H1 (cell line): ENCODE measurements at regions not wholly inside any gene's neighbourhood (a gene's known extent, or its start where the extent isn't known, plus 50 kb on each side); places are given as distances from the start of the nearest gene placed in this dataset.

Source experiments
- CTCF ChIA-PET: fragments of 300-600 bp; sonication (Branson Sonifier 250); formaldehyde crosslinking; loops from one replicate; lab custom pipeline; 2021; ENCODE audit not compliant: partially characterized antibody; lab: Charles Lee
- POLR2A ChIA-PET: fragments of 300-600 bp; sonication (Branson Sonifier 250); formaldehyde crosslinking; loops from one replicate; lab custom pipeline; 2021; ENCODE audit warnings: inconsistent platforms; ENCODE audit not compliant: partially characterized antibody; lab: Charles Lee
- DNase-seq, 2 experiments: peaks; one replicate each; pipeline versions ENCODE4 v3.0.0 to v3.0.0-alpha.2; 2010 to 2022; ENCODE audit warnings: low spot score in 2 of 2, low read depth in 1 of 2, mixed read lengths in 1 of 2
- FAIRE-seq: peaks from 2 replicates; lab custom pipeline; 2011; peaks lifted over from hg19 to GRCh38; lab: Jason Lieb, UNC
- H2AFZ ChIP-seq: 2 replicates; pipeline ENCODE4 v1.8.1; 2012; ENCODE audit warnings: low read length, inconsistent platforms
- H2AK5ac ChIP-seq: 2 replicates; pipeline ENCODE4 v1.6.1; 2013; ENCODE audit warnings: low read depth, low read length
- H2BK120ac ChIP-seq: replicated peaks from 2 replicates; pipeline ENCODE3; 2013; ENCODE audit warnings: low read depth, low read length, inconsistent platforms
- H2BK12ac ChIP-seq: 2 replicates; pipeline ENCODE4 v1.6.1; 2013; ENCODE audit warnings: low read depth, low read length
- H2BK15ac ChIP-seq: 2 replicates; pipeline ENCODE4 v1.6.1; 2013; ENCODE audit warnings: low read length
- H2BK20ac ChIP-seq: 2 replicates; pipeline ENCODE4 v1.6.1; 2013; ENCODE audit warnings: low read length
- H2BK5ac ChIP-seq: 2 replicates; pipeline ENCODE4 v1.6.1; 2013; ENCODE audit warnings: low read depth, low read length
- H3K14ac ChIP-seq: 2 replicates; pipeline ENCODE4 v1.6.1; 2013; ENCODE audit warnings: inconsistent platforms; ENCODE audit not compliant: insufficient read length
- H3K18ac ChIP-seq: 2 replicates; pipeline ENCODE4 v1.6.1; 2013; ENCODE audit warnings: low read length; ENCODE audit errors: extremely low read depth
- H3K23ac ChIP-seq: 2 replicates; pipeline ENCODE4 v1.6.1; 2013; ENCODE audit warnings: inconsistent platforms; ENCODE audit not compliant: insufficient read length
- H3K23me2 ChIP-seq: 2 replicates; pipeline ENCODE4 v1.6.1; 2013; ENCODE audit warnings: low read depth, low read length
- H3K27ac ChIP-seq: 2 replicates; pipeline ENCODE4 v1.6.1; 2011; ENCODE audit warnings: low read depth, low read length, inconsistent platforms
- H3K27me3 ChIP-seq, 4 experiments: replicated peaks in 1 of 4; 1 replicate in 1 of 4; 2 replicates in 3 of 4; pipeline versions ENCODE4 v1.6.1 to v1.8.1; 2011 to 2013; ENCODE audit warnings: low read length in 3 of 4, mild to moderate bottlenecking in 3 of 4, inconsistent platforms in 2 of 4, mixed read lengths in 2 of 4, moderate library complexity in 1 of 4; ENCODE audit not compliant: control insufficient read depth in 3 of 4, insufficient read depth in 3 of 4; ENCODE audit errors: extremely low read depth in 1 of 4
- H3K36me3 ChIP-seq, 4 experiments: 2 replicates each; pipeline versions ENCODE4 v1.6.1 to v1.8.1; 2011 to 2013; ENCODE audit warnings: mild to moderate bottlenecking in 4 of 4, low read length in 3 of 4, moderate library complexity in 2 of 4, control low read depth in 1 of 4, inconsistent platforms in 1 of 4; ENCODE audit not compliant: insufficient read depth in 4 of 4, control insufficient read depth in 2 of 4
- H3K4ac ChIP-seq: replicated peaks from 2 replicates; pipeline ENCODE3; 2013; ENCODE audit warnings: low read length, low read depth, mixed read lengths, inconsistent platforms; ENCODE audit not compliant: insufficient read length
- H3K4me1 ChIP-seq, 4 experiments: replicated peaks in 1 of 4; 1 replicate in 1 of 4; 2 replicates in 3 of 4; pipeline versions ENCODE4 v1.6.1 to v1.8.1; 2011 to 2013; ENCODE audit warnings: low read length in 3 of 4, inconsistent platforms in 2 of 4, mixed read lengths in 1 of 4; ENCODE audit not compliant: insufficient read depth in 4 of 4, control insufficient read depth in 3 of 4
- H3K4me2 ChIP-seq, 2 experiments: 2 replicates each; pipeline versions ENCODE4 v1.6.1 to v1.8.1; 2011 to 2013; ENCODE audit warnings: low read depth in 2 of 2, low read length in 2 of 2, control low read depth in 1 of 2, inconsistent platforms in 1 of 2, mild to moderate bottlenecking in 1 of 2; ENCODE audit not compliant: insufficient read depth in 1 of 2
- H3K4me3 ChIP-seq, 4 experiments: fragments of 200-600, 300-600 bp in 1 of 4; sonication (generic), shearing (Covaris generic), sonication (Bioruptor Twin) in 1 of 4; 2 replicates each; pipeline versions ENCODE4 v1.5.1 to v1.8.1; 2011 to 2016; ENCODE audit warnings: low read length in 4 of 4, low read depth in 3 of 4, control low read depth in 2 of 4, inconsistent platforms in 2 of 4, mild to moderate bottlenecking in 2 of 4, mixed read lengths in 1 of 4, moderate library complexity in 1 of 4; ENCODE audit not compliant: insufficient read depth in 2 of 4; ENCODE audit errors: extremely low read depth in 1 of 4
- H3K56ac ChIP-seq: replicated peaks from 2 replicates; pipeline ENCODE3; 2013; ENCODE audit warnings: low read depth, mild to moderate bottlenecking, mixed read lengths, low read length, inconsistent platforms; ENCODE audit not compliant: insufficient read length
- H3K79me1 ChIP-seq: 2 replicates; pipeline ENCODE4 v1.6.1; 2013; ENCODE audit warnings: low read depth, low read length, control low read depth
- H3K79me2 ChIP-seq, 2 experiments: 2 replicates each; pipeline versions ENCODE4 v1.6.1 to v1.8.1; 2012 to 2013; ENCODE audit warnings: low read length in 2 of 2, mild to moderate bottlenecking in 2 of 2, inconsistent platforms in 1 of 2; ENCODE audit not compliant: insufficient read depth in 2 of 2, control insufficient read depth in 1 of 2
- H3K9ac ChIP-seq, 4 experiments: replicated peaks in 1 of 4; 1 replicate in 1 of 4; 2 replicates in 3 of 4; pipeline versions ENCODE4 v1.6.1 to v1.8.1; 2011 to 2013; ENCODE audit warnings: low read depth in 3 of 4, low read length in 3 of 4, control low read depth in 2 of 4, mild to moderate bottlenecking in 2 of 4, moderate library complexity in 2 of 4, inconsistent platforms in 1 of 4; ENCODE audit errors: extremely low read depth in 1 of 4
- H3K9me3 ChIP-seq, 2 experiments: 2 replicates each; pipeline versions ENCODE4 v1.6.1 to v1.8.1; 2012 to 2013; ENCODE audit warnings: mild to moderate bottlenecking in 2 of 2, moderate library complexity in 2 of 2, control low read depth in 1 of 2, inconsistent platforms in 1 of 2, low read depth in 1 of 2, low read length in 1 of 2, mixed read lengths in 1 of 2; ENCODE audit not compliant: insufficient read depth in 2 of 2
- H4K20me1 ChIP-seq, 2 experiments: replicated peaks in 1 of 2; 2 replicates each; pipeline versions ENCODE3 to v1.8.1; 2011 to 2013; ENCODE audit warnings: inconsistent platforms in 2 of 2, low read length in 2 of 2, mild to moderate bottlenecking in 1 of 2; ENCODE audit not compliant: insufficient read depth in 2 of 2, control insufficient read depth in 1 of 2
- H4K5ac ChIP-seq: 2 replicates; pipeline ENCODE4 v1.6.1; 2013; ENCODE audit warnings: low read length, low read depth, mixed read lengths, inconsistent platforms; ENCODE audit not compliant: insufficient read length
- H4K8ac ChIP-seq: 2 replicates; pipeline ENCODE4 v1.8.0; 2013; ENCODE audit warnings: mild to moderate bottlenecking, moderate library complexity, low read length, inconsistent platforms; ENCODE audit not compliant: insufficient read depth; ENCODE audit errors: extremely low read depth
- H4K91ac ChIP-seq: replicated peaks from 2 replicates; pipeline ENCODE3; 2013; ENCODE audit warnings: low read length, mixed read lengths, inconsistent platforms; ENCODE audit not compliant: insufficient read length
- JUN ChIP-seq: IDR thresholded peaks from 2 replicates; pipeline ENCODE4 v1.6.1; 2011; ENCODE audit warnings: low read depth, mild to moderate bottlenecking, improper control_type of control experiment, low read length
- KDM1A ChIP-seq: fragments of 200-600, 300-600 bp; sonication (generic); IDR thresholded peaks from 2 replicates; pipeline ENCODE4 v1.7.1; 2016; ENCODE audit warnings: mild to moderate bottlenecking, low read length, borderline replicate concordance
- YY1 ChIP-seq: IDR thresholded peaks from 2 replicates; pipeline ENCODE4 v1.6.1; 2011; ENCODE audit warnings: low read depth, mild to moderate bottlenecking, low read length
- WGBS, 2 experiments: shearing (Covaris generic) in 1 of 2; methylation state at CpG; one replicate each; pipeline versions ENCODE4 v1.1.6 to v1.1.7; 2013 to 2015; ENCODE audit warnings: low lambda C conversion rate in 2 of 2, mixed read lengths in 2 of 2, inconsistent platforms in 1 of 2, low coverage in 1 of 2, missing lambda C conversion rate in 1 of 2; ENCODE audit not compliant: insufficient replicate concordance in 2 of 2, insufficient coverage in 1 of 2, insufficient read length in 1 of 2; ENCODE audit errors: extremely low coverage in 1 of 2, missing lambda C conversion rate in 1 of 2; 5-methylcytosine and 5-hydroxymethylcytosine counted together

DNA sequence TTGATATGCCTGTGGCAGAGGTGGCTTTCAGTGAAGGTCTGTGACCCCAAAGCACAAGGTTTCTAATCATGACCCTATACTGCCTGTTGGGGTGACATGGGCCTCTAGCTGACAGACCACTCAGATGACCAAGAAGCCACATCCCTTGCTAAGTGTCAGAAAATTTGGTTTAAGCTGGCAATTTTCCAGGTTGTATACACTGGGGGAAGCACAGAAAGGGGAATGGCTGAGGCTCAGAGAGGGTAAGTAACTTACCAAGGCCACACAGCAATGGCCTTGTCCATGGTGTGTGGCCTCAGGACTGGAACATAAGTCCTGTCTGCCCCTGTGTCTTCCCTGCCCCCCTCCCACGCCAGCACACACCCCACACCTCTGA lies 66.9 kb upstream of the PRDM11 start:
- H3K56ac ChIP-seq: no peak overlapping the region
- H4K20me1 ChIP-seq: no peaks in the 10 kb centered on the region
- no peak overlapping the region for H4K8ac ChIP-seq
- no peak for TF ChIP-seq JUN
- no peak for TF ChIP-seq YY1
- peak; percentile 43; the same call in 1 of the 2 replicates for TF ChIP-seq KDM1A
- H2BK20ac ChIP-seq: no peak overlapping the region
- no peak overlapping the region for H2BK5ac ChIP-seq
- no peak overlapping the region for H4K5ac ChIP-seq
- no peak overlapping the region for H2BK120ac ChIP-seq
- no peak overlapping the region for H4K91ac ChIP-seq
- H3K14ac ChIP-seq: no peak overlapping the region
- H2BK15ac ChIP-seq: no peak overlapping the region
- H3K27ac ChIP-seq: no peak overlapping the region
- DNase-seq (no peak), FAIRE-seq (no peak)
- H3K18ac ChIP-seq: no peak overlapping the region
- no peak overlapping the region for H3K4me3 ChIP-seq
- no peak overlapping the region for H3K4me2 ChIP-seq
- H3K4ac ChIP-seq: no peak overlapping the region
- H3K36me3 ChIP-seq: no peaks in the 10 kb centered on the region
- H3K9ac ChIP-seq: no peak overlapping the region
- H3K23ac ChIP-seq: no peak overlapping the region
- no peaks in the 10 kb centered on the region for H3K27me3 ChIP-seq
- H3K79me1 ChIP-seq: no peaks in the 10 kb centered on the region
- H3K23me2 ChIP-seq: peaks cover 7% of the 10 kb centered on the region
- H2AFZ ChIP-seq: no peak overlapping the region
- no peaks in the 10 kb centered on the region for H3K79me2 ChIP-seq
- WGBS, 2 experiments: 63% methylated on average over 1 of the region's 1 CpG; no CpG with 5 or more reads in 1 of the 2 experiments
- peaks cover 10 to 36% (median 12%) of the 10 kb centered on the region in 4 experiments for H3K4me1 ChIP-seq
- no peak overlapping the region for H2BK12ac ChIP-seq
- H3K9me3 ChIP-seq: no peaks in the 10 kb centered on the region
- ChIA-PET POLR2A (interaction anchor here (1.0 kb wide), 1 partner anchor 10 kb away, joined by 3 read pairs; no protein-coding TSS in a partner anchor), CTCF (interaction anchor here (0.9 to 34.2 kb wide), 15 partner anchors 8 to 169 kb away, joined by 3 to 1347 read pairs (median 5); no protein-coding TSS in a partner anchor)
- H2AK5ac ChIP-seq: no peak overlapping the region
